ENCODE measurements at regions not wholly inside any gene's neighbourhood (a gene's known extent, or its start where the extent isn't known, plus 50 kb on each side); places are given as distances from the start of the nearest gene placed in this dataset.

DNA sequence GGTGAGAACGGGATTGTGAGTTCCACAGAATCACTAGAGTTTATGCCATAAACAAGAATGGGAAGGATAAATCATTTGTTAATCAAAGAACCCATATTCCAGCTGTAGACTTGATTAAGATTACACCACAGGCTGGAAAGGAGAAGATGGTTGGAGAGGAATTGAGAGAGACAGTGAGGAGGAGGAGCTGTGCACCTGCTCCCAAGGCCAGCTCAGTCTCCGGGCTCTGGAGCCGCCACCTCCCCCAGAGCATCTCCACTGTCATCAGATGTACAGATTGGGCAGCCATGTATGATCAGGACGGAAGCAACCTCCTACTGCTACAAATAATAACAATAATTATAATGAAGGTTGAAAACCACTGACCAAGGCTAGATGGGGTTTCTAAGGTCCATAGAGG lies 170.0 kb downstream of the MINAR1 start:
- no peak for TF ChIP-seq CTCF (IDR thresholded peaks at IDR 0.05)
- WGBS, 3 donors: 76 to 89% (median 79%) methylated on average over 4 of the region's 4 CpGs
- Histone ChIP-seq H3K27me3 (ENCODE audit: insufficient read depth in 3 of 3, low read length in 2 of 3) (peaks cover 0 to 6% (median 4%) of the 10 kb centered on the region in 3 donors), H3K9me3 (no peaks in the 10 kb centered on the region), H3K4me3 (no peak overlapping the region), H3K4me1 (no peaks in the 10 kb centered on the region), H3K27ac (no peak overlapping the region), H3K36me3 (ENCODE audit: insufficient read depth in 1 of 2, low read depth in 1 of 2) (no peaks in the 10 kb centered on the region)
- ATAC-seq (no peak), DNase-seq (no peak)
- intact Hi-C loops (cut with DNase I): no loop called here

GRCh38 chr15:79602731-79603130 lies 170.6 kb downstream of the MINAR1 start:
- Histone ChIP-seq H3K4me3 (no peak overlapping the region), H3K27me3 (ENCODE audit: insufficient read depth in 3 of 3, low read length in 2 of 3) (peaks cover 0 to 12% (median 4%) of the 10 kb centered on the region in 3 donors), H3K9me3 (no peaks in the 10 kb centered on the region), H3K36me3 (ENCODE audit: insufficient read depth in 1 of 2, low read depth in 1 of 2) (no peaks in the 10 kb centered on the region), H3K4me1 (no peaks in the 10 kb centered on the region), H3K27ac (no peak overlapping the region)
- intact Hi-C loops (cut with DNase I): no loop called here
- ATAC-seq (no peak), DNase-seq (no peak)
- no peak for TF ChIP-seq CTCF (IDR thresholded peaks at IDR 0.05)

GRCh38 chr15:79606831-79607355 lies 174.8 kb downstream of the MINAR1 start:
- TF ChIP-seq CTCF (IDR thresholded peaks at IDR 0.05): no peak
- DNase-seq (no peak), ATAC-seq (no peak)
- H3K9me3 ChIP-seq: no peaks in the 10 kb centered on the region
- H3K36me3 ChIP-seq (ENCODE audit: insufficient read depth in 1 of 2, low read depth in 1 of 2): no peaks in the 10 kb centered on the region
- H3K4me3 ChIP-seq: no peak overlapping the region
- H3K27ac ChIP-seq: no peak overlapping the region
- 90 to 99% (median 90%) methylated on average over 5 of the region's 5 CpGs for WGBS, 3 donors
- H3K27me3 ChIP-seq (ENCODE audit: insufficient read depth in 3 of 3, low read length in 2 of 3): peaks cover 0 to 14% (median 4%) of the 10 kb centered on the region in 3 donors
- intact Hi-C loops (cut with DNase I): no loop called here
- H3K4me1 ChIP-seq: no peaks in the 10 kb centered on the region

DNA sequence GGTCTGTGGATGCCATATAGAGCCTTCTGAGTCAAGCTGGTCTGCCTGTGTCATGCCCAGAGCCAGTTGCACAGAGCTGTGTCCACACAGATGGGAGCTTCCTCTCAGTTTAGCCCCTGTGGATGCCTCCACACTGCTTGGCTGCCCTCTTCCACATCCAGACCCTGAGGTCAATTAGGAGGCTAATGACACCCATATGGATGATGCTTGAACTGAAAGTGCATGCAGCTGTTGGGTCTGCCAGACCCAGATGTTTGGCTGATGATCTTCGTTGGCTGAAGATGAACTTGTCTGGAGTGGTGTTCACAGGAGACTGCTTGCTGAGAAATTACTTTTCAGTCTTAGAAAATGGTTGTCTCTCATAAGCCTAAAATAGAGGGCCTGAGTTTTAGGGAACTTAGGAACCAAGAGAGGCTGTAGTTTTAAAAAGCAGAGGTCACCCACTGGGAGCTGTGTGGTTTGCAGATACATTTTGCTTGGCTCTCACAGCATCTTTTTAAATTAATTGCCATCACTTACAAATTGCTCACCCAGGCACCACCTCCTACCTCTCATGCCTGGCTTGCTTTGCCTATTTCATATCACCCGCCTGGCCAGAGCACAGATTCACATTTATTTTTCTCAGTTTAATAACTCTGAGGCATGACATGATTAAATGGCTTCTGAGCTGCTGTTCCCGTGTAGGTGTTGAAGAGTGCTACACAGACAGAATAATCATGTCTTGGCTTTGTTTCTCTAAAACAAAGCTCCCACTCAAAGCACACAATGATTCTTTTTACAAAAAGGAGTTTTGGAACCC lies 176.1 kb downstream of the MINAR1 start:
- ATAC-seq (no peak), DNase-seq (no peak)
- H3K9me3 ChIP-seq: no peaks in the 10 kb centered on the region
- H3K4me3 ChIP-seq: no peak overlapping the region
- TF ChIP-seq CTCF (IDR thresholded peaks at IDR 0.05): no peak
- intact Hi-C loops (cut with DNase I): no loop called here
- WGBS, 3 donors: 49 to 53% (median 53%) methylated on average over 3 of the region's 3 CpGs
- H3K27ac ChIP-seq: no peak overlapping the region
- H3K4me1 ChIP-seq: no peaks in the 10 kb centered on the region
- H3K36me3 ChIP-seq (ENCODE audit: insufficient read depth in 1 of 2, low read depth in 1 of 2): no peaks in the 10 kb centered on the region
- peaks cover 0 to 21% (median 4%) of the 10 kb centered on the region in 3 donors for H3K27me3 ChIP-seq (ENCODE audit: insufficient read depth in 3 of 3, low read length in 2 of 3)
